RKO (cell line): ENCODE measurements at regions not wholly inside any gene's neighbourhood (a gene's known extent, or its start where the extent isn't known, plus 50 kb on each side); places are given as distances from the start of the nearest gene placed in this dataset.
"Not testable (repeated sequence)": the region's sequence is repeated elsewhere in the genome, so short reads cannot be mapped to it uniquely, and the experiment has no call there.

Experiments used
- DNase-seq: peaks from one replicate; pipeline ENCODE4 v3.0.0-alpha.2; 2016; ENCODE audit warnings: low spot score

GRCh38 chr5:62230876-62231388 is 75.1 kb upstream of the KIF2A start:
- DNase-seq: not testable (repeated sequence)

- DNase-seq: no peak
Measured at GRCh38 chr5:62231576-62231975, 74.4 kb upstream of the KIF2A start.

GRCh38 chr5:62232218-62232617 is 73.8 kb upstream of the KIF2A start:
- DNase-seq: not testable (repeated sequence)

GRCh38 chr5:62233083-62234046 is 72.6 kb upstream of the KIF2A start:
- DNase-seq: peak; percentile 83

GRCh38 chr5:62236593-62236992 is 69.4 kb upstream of the KIF2A start:
- not testable (repeated sequence) for DNase-seq

GRCh38 chr5:62237944-62238343 is 68.1 kb upstream of the KIF2A start:
- not testable (repeated sequence) for DNase-seq

GRCh38 chr5:62238584-62238983 is 67.4 kb upstream of the KIF2A start:
- DNase-seq: not testable (repeated sequence)

- DNase-seq: not testable (repeated sequence)
Measured at GRCh38 chr5:62240494-62240893, 65.5 kb upstream of the KIF2A start.

- DNase-seq: not testable (repeated sequence)
Measured at GRCh38 chr5:62242000-62242399, 64.0 kb upstream of the KIF2A start.

- not testable (repeated sequence) for DNase-seq
Measured at GRCh38 chr5:62243046-62243445, 63.0 kb upstream of the KIF2A start.

GRCh38 chr5:62248192-62248591 is 57.8 kb upstream of the KIF2A start:
- DNase-seq: not testable (repeated sequence)

GRCh38 chr5:62250085-62250484 is 55.9 kb upstream of the KIF2A start:
- not testable (repeated sequence) for DNase-seq

- DNase-seq: not testable (repeated sequence)
Measured at GRCh38 chr5:62250919-62251318, 55.1 kb upstream of the KIF2A start.

- DNase-seq: not testable (repeated sequence)
Measured at GRCh38 chr5:62252519-62252918, 53.5 kb upstream of the KIF2A start.

GRCh38 chr5:62255551-62255950 is 50.5 kb upstream of the KIF2A start:
- DNase-seq: not testable (repeated sequence)

GRCh38 chr5:62256161-62257019 is 49.6 kb upstream of the KIF2A start:
- DNase-seq: no peak
